ENCODE measurements at regions not wholly inside any gene's neighbourhood (a gene's known extent, or its start where the extent isn't known, plus 50 kb on each side); places are given as distances from the start of the nearest gene placed in this dataset.

DNA sequence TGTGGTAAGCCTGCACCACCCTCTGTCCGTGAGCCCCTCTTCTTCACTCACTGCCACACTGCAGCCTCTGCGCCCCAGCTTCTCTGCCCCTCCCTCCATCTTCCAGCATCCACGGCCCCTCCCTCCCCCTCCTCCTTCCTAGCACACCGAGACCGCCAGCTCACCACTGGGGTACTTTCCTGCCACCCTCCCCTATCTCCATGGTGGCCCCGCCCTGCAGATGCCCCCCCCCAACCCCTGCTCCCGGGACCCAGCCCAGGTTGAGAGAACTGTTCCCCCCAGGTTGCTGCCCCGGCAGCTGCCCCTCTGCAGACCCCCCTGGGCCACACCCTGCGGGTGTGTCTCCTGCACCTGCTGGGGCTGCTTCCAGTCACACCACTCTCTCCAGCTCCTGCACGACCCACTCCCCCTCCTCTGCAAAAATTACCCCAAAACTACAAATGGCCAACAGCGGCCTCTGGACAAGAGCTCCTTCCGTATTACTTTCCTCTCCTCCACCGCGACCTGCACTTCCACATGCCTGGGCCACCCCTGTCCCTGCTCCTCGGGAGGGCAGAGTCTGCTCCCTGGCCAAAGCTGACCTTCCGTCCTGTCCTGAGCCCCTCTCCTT lies 209.2 kb upstream of the PPP2R2D start:
- Histone ChIP-seq H3K27ac (no peak overlapping the region), H3K4me3 (no peak overlapping the region)

DNA sequence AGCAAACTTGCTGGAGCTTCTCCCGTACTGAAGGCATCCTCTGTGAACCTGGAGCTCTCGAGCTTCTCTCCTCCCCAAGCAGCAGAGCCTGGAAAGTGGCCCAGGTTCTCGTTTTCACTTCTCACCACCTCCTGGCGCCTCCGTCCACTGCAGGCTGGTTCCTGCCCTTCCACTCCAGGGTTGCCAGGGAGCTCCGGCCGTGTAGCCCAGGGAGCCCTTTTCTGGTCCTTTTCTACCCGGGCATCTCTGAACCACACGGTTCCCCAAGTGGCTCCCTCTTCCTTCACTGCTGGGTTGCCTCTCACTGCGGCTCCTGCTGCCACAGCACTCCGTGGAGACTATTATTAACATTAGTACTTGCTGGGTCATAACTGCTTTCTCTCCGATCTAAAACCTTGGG lies 208.6 kb upstream of the PPP2R2D start:
- Histone ChIP-seq H3K27ac (no peak overlapping the region), H3K4me3 (no peak overlapping the region)

- Histone ChIP-seq H3K4me3 (no peak overlapping the region), H3K27ac (no peak overlapping the region)
Observed at GRCh38 chr10:131692686-131693334, 208.0 kb upstream of the PPP2R2D start.

DNA sequence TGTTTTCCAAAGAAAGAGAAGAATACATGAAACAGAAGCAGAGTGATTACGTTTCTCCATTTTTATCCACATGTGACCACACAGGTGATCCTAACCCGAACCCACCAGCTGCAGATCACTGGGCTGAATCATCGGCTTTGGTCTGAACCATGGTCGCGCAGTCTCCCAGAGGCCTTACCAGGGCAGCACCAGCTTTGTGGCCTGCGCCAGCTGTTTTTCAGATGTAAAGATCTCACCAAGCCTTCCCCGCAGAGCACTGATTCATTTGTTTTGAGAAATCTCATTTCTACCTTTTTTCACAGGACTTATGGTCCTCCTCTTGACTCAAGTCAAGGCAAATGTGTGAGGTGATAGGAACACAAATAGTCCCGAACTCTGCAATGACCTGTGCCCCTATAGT lies 207.0 kb upstream of the PPP2R2D start:
- Histone ChIP-seq H3K4me3 (no peak overlapping the region), H3K27ac (no peak overlapping the region)

DNA sequence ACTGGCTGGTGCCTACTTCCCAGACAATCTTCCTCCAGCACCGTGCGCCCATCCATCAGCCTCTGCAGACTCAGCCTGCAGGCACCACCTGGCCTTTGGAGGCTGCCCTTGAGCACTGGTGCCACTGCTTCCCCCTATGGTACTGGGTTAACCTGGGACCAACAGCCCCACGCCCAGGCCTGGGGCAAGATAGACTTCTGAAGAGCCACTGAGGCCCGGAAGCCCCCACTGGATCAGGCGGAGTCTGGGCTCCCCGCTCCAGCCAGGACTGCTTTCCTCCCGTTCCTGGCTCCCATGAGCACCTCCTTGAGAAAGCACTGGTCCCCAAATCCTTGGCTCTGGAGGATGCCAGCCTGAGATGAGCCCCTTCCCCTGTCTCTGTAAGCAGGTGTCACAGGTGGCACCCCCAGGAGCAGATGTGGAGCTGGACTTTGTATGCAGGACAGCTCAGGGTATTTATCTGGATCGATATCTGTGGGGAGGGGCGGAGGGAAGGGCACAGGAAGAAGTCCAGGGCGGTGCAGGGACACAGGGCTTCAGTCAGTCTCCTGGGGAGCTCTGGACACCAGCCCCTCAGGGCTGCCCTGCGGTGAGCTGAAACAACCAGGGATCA lies 206.5 kb upstream of the PPP2R2D start:
- H3K27ac ChIP-seq: no peak overlapping the region
- no peak overlapping the region for H3K4me3 ChIP-seq

- H3K27ac ChIP-seq: no peak overlapping the region
Observed at GRCh38 chr10:131694781-131695495, 205.9 kb upstream of the PPP2R2D start.

DNA sequence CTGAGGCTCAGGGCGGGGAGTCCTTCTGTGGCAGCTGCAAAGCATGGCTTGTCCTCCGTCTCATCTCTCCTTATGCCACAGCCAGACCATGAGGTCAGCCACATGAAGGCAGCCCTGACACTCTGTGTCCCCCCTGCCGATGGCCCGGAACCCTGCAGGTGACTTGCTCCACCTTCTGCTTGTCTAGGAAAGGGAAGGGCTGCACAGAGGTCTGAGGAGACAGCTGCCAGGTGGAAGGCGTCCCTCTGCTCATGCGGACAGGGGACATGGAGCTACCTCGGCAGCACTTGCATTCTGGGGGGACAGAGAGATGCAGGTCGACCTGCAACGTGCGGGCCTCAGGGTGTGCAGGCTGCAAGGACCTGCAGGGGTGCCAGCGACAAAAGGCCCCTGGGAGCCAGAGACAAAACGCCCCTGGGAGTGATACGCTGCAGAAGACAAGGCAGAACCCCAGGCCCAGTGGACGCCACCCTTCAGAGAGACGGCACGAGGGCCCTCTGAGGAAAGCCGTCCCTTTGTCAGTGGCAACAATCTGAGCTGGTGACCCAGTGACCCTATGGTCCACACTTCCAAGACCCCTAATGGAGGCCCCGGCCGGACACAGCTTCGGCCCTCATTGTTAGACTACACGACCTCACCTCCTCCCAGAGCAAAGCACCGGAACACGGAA lies 205.2 kb upstream of the PPP2R2D start:
- Histone ChIP-seq H3K4me3 (no peak overlapping the region), H3K27ac (no peak overlapping the region)

More at GRCh38 chr10:131694781-131695495, 205.9 kb upstream of the PPP2R2D start:
- no peak overlapping the region for H3K4me3 ChIP-seq

DNA sequence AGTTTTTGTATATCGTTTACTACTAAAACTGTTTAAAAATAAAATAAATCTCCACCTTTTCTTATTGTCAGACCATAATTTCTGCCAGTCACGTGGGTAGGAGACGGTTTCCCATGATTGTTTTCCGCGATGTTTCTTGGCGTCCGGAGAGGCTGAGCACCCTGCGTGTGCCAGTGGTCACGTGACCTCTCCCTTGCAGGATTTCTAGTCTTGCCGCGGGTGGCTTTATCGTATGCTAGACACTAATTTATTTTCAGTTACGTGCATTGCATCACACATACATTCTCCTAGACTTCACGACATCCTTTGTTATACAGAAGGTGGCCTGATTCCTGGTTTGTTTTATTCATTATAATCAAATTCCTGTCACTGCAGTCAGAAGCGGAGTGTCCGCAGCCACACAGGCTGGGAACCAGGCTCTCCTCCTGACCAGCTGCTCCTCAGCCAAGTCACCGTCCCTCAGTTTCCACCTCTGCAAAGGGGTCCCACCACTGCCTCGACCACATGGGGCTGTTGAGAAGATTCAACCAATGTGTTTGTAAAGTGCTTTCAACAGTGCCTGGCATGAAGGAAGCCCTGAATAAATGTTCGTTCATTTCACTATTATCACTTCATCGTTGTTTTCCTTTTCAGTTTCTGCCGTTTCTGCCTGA lies 203.2 kb upstream of the PPP2R2D start:
- no peak overlapping the region for H3K27ac ChIP-seq

DNA sequence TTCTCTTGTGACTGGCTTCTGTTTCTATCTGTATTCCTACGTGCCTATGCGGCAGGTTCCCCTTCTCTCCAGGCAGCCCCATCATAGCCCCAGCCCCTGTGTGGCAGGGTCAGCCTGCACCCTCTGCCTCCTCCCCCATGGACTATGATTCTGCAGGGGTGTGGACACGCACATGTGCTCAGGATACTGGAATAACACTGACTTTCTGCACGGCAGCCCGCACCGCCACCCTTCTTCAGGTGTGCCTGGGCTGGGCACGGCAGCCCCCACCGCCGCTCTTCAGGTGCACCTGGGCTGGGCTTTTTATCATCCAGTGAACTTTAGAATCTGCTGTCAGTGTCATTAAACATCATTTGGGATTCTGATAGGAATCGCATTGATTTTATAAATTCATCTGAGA lies 202.6 kb upstream of the PPP2R2D start:
- Histone ChIP-seq H3K27ac (no peak overlapping the region), H3K4me3 (no peak overlapping the region)

More for the DNA sequence above, 203.2 kb upstream of the PPP2R2D start:
- H3K4me3 ChIP-seq: no peak overlapping the region

GRCh38 chr10:131698986-131699385 lies 201.8 kb upstream of the PPP2R2D start:
- Histone ChIP-seq H3K4me3 (no peak overlapping the region), H3K27ac (no peak overlapping the region)

DNA sequence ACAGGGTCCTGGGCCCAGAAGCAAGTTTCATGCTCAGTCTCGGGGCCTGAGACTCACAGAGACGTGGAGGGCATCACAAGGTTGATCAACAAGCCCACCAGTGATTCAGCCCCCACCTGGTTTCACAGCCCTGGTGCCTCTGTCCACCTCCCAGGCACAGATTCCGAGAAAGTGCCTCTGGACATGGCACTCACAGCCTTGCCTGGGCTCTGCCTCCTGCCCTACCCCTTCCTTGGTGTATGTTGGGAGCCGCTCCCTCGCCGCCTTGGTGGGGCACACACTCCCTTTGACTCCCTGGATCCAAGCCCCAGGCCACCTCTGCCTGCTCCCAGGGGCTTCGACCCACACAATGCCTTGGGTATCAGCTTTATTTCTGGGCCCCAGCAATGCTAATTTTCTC lies 200.8 kb upstream of the PPP2R2D start:
- Histone ChIP-seq H3K4me3 (no peak overlapping the region), H3K27ac (no peak overlapping the region)

DNA sequence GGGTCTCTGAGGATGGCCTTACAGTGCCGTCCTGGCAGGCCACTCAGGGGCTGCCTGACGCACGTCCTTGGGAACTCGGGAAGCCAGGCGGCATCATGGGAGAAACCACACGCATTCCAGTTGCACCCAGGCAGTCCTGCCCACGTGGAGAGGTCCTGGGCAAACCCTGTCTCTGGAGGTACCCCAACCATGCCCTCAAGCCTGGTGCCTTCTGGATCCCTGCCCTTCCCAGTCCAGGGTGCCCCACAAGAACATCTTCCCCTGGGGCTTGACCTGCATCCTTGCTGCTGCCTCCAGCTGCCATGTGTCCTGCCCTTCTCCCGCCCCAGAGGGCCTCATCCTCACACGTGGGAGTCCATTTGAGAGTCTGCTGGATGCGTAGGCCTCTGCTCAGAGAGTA lies 200.3 kb upstream of the PPP2R2D start:
- H3K4me3 ChIP-seq: no peak overlapping the region
- no peak overlapping the region for H3K27ac ChIP-seq

DNA sequence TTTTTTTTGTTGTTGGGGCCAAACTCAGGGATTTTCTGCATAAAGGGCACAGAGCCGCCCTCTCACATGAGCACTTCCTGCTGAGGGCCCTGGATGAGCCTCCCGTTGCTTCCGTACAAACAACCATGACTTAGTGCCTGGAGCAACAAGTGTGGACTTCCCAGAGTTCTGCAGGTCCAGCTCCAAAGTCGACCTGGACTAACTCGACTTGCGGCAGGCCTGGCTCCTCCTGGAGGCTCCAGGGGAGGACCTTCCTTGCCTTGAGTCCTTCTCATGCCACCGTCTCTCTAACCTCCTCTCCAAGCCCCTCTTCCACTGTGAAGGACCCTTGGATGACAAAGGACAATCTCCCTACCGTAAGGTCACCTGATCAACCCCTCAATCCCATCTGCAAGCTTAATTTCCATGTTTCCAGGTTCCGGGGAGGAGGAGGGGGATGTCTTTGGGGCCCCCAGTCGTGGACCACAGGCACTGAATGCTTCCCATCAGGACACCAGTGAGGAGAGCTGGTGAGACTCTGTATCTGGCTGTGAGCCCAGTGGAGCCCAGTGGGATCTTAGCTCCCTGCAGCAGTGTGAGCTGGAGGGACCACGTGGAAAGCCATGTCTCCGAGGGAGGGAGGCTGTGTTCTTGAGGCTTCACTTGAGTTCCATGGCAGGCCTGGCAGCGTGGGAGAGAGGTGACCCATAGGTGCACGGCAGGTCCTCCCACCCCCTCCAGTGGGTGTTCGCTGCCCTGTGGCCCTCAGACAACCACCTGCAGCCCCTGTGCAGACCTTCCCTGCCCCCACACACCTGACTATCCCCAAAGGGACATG lies 199.5 kb upstream of the PPP2R2D start:
- no peak overlapping the region for H3K27ac ChIP-seq
- H3K4me3 ChIP-seq: no peak overlapping the region

DNA sequence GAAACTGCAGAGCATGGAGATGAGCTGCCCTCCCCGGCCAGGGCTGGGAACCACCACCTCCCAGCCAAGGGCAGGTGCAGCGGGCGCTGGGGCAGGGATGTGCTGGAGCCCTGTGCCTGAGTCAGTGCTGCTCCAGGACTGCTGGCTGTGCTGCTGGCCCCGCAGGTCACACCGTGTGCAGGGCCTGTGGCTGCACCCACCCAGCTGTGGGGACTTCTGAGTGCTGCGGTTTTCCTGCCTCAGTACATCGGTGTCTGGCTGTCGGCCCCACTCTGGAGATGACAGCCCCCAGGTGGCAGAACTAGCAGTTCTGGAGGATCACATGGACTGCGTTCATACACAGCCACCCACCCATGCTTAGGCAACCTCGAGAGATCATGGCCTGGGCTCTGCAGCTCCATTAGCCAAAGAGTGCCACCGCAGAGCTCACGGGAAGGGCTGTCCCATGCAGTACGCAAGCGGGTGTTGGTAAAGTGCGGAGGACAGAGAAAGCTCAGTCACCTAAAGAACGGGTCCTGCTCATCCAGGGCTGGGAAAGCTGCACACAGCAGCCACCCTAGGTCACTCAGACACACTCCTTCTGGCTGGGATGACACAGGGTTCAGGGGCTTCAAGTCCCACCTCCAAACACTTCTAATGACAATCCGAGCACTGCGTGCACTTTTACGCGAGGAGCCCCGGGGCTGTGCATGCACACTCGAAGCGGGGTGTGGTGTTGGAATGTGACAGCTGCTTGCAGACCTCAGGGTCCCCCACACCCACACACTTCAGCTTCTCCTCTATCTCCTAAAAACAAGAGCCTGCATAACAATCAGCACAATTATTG lies 198.1 kb upstream of the PPP2R2D start:
- Histone ChIP-seq H3K4me3 (no peak overlapping the region), H3K27ac (no peak overlapping the region)

GRCh38 chr10:131703541-131703940 lies 197.3 kb upstream of the PPP2R2D start:
- no peak overlapping the region for H3K4me3 ChIP-seq

GRCh38 chr10:131703941-131704340 lies 196.9 kb upstream of the PPP2R2D start:
- H3K4me3 ChIP-seq: no peak overlapping the region
- H3K27ac ChIP-seq: no peak overlapping the region

More at GRCh38 chr10:131703541-131703940, 197.3 kb upstream of the PPP2R2D start:
- no peak overlapping the region for H3K27ac ChIP-seq

DNA sequence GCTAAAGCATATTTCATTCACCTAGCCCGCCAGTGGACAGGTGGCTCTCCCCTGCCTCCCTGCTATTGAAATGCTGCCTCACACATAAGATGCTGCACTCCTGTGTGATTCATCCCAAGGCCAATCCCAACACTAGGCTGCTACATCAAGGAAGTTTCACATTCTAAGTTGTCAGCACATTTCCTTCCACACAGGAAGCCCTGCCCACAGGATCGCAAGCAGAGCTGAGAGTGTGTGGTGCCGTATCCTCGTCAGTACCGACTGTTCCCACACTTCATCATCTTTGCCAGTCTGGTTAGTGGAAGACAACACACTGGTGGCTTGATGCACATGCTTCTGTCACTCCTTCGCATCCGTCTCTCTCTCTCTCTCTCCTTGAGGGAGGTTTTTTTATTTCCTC lies 194.3 kb upstream of the PPP2R2D start:
- no peak overlapping the region for H3K27ac ChIP-seq
- H3K4me3 ChIP-seq: no peak overlapping the region

DNA sequence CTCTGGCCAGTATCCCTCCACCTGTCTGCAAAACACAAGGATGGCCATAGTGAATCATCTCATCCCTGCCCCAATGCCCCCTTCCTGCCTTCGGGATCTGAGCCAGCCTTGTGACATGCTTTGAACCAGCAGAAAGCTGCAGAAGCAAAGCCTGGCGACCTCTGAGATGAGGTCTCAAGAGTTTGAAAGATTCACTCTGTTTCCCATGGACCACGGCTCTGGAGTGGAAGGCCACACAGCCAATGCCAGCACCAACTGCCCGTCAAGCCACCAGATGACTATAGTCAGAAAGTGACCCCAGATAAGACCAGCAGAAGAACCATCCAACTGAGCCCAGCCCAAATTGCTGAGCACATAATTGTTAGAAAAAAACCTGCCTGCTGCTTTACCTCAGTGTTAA lies 193.9 kb upstream of the PPP2R2D start:
- H3K4me3 ChIP-seq: no peak overlapping the region
- H3K27ac ChIP-seq: no peak overlapping the region
